ENCODE measurements at regions not wholly inside any gene's neighbourhood (a gene's known extent, or its start where the extent isn't known, plus 50 kb on each side); places are given as distances from the start of the nearest gene placed in this dataset.
A peak's percentile ranks its signal among the peaks of the same experiment; 100 is the strongest.

GRCh38 chr1:222331340-222331739 is 216.6 kb downstream of the HHIPL2 start:
- Histone ChIP-seq H4K20me1 (ENCODE audit: insufficient read depth, low read length, poor library complexity, severe bottlenecking) (no peaks in the 10 kb centered on the region), H3K79me2 (ENCODE audit: insufficient read depth, low read length) (no peaks in the 10 kb centered on the region), H3K36me3 (ENCODE audit: insufficient read depth, low read length) (no peaks in the 10 kb centered on the region), H3K9me2 (replicated peaks; ENCODE audit: low read depth, low read length) (no peaks in the 10 kb centered on the region), H3K9ac (ENCODE audit: low read depth, low read length, poor library complexity, severe bottlenecking) (no peak overlapping the region), H3K9me3 (ENCODE audit: insufficient read depth, low read depth, low read length) (no peaks in the 10 kb centered on the region), H3K4me1 (ENCODE audit: insufficient read depth, low read length, poor library complexity, severe bottlenecking) (peaks cover 7% of the 10 kb centered on the region), H3K27me3 (ENCODE audit: insufficient read depth, low read length, poor library complexity, severe bottlenecking) (no peaks in the 10 kb centered on the region), H3F3A (ENCODE audit: low read depth) (no peaks in the 10 kb centered on the region), H2AFZ (ENCODE audit: low read length) (no peak overlapping the region), H3K4me2 (ENCODE audit: low read depth, low read length, poor library complexity, severe bottlenecking) (no peak overlapping the region), H3K4me3 (ENCODE audit: low read length, poor library complexity, severe bottlenecking) (no peak overlapping the region)
- no peak for TF ChIP-seq EZH2phosphoT487 (IDR thresholded peaks at IDR 0.05; ENCODE audit: borderline replicate concordance)

GRCh38 chr1:222329493-222330045 is 218.3 kb downstream of the HHIPL2 start:
- no peaks in the 10 kb centered on the region for H3K36me3 ChIP-seq (ENCODE audit: insufficient read depth, low read length)
- no peaks in the 10 kb centered on the region for H3K9me3 ChIP-seq (ENCODE audit: insufficient read depth, low read depth, low read length)
- no peak overlapping the region for H3K4me2 ChIP-seq (ENCODE audit: low read depth, low read length, poor library complexity, severe bottlenecking)
- no peak overlapping the region for H2AFZ ChIP-seq (ENCODE audit: low read length)
- H3K4me3 ChIP-seq (ENCODE audit: low read length, poor library complexity, severe bottlenecking): no peak overlapping the region
- no peak overlapping the region for H3K9ac ChIP-seq (ENCODE audit: low read depth, low read length, poor library complexity, severe bottlenecking)
- H4K20me1 ChIP-seq (ENCODE audit: insufficient read depth, low read length, poor library complexity, severe bottlenecking): no peaks in the 10 kb centered on the region
- no peaks in the 10 kb centered on the region for H3K9me2 ChIP-seq (replicated peaks; ENCODE audit: low read depth, low read length)
- H3K27me3 ChIP-seq (ENCODE audit: insufficient read depth, low read length, poor library complexity, severe bottlenecking): no peaks in the 10 kb centered on the region
- peaks cover 9% of the 10 kb centered on the region for H3K4me1 ChIP-seq (ENCODE audit: insufficient read depth, low read length, poor library complexity, severe bottlenecking)
- no peak for TF ChIP-seq CTCF (conservative IDR thresholded peaks at IDR 0.05; ENCODE audit: low read length)
- no peak for TF ChIP-seq EZH2phosphoT487 (IDR thresholded peaks at IDR 0.05; ENCODE audit: borderline replicate concordance)
- no peaks in the 10 kb centered on the region for H3K79me2 ChIP-seq (ENCODE audit: insufficient read depth, low read length)
- H3F3A ChIP-seq (ENCODE audit: low read depth): no peaks in the 10 kb centered on the region

- TF ChIP-seq CTCF (conservative IDR thresholded peaks at IDR 0.05; ENCODE audit: low read length) (no peak), EZH2phosphoT487 (IDR thresholded peaks at IDR 0.05; ENCODE audit: borderline replicate concordance) (no peak)
- H3K79me2 ChIP-seq (ENCODE audit: insufficient read depth, low read length): no peaks in the 10 kb centered on the region
- peaks cover 9% of the 10 kb centered on the region for H3K4me1 ChIP-seq (ENCODE audit: insufficient read depth, low read length, poor library complexity, severe bottlenecking)
- H2AFZ ChIP-seq (ENCODE audit: low read length): no peak overlapping the region
- peak overlapping the region; percentile 22 for H3K4me2 ChIP-seq (ENCODE audit: low read depth, low read length, poor library complexity, severe bottlenecking)
- no peaks in the 10 kb centered on the region for H3F3A ChIP-seq (ENCODE audit: low read depth)
- H3K27me3 ChIP-seq (ENCODE audit: insufficient read depth, low read length, poor library complexity, severe bottlenecking): no peaks in the 10 kb centered on the region
- no peak overlapping the region for H3K9ac ChIP-seq (ENCODE audit: low read depth, low read length, poor library complexity, severe bottlenecking)
- H3K36me3 ChIP-seq (ENCODE audit: insufficient read depth, low read length): no peaks in the 10 kb centered on the region
- H3K9me2 ChIP-seq (replicated peaks; ENCODE audit: low read depth, low read length): no peaks in the 10 kb centered on the region
- no peak overlapping the region for H3K4me3 ChIP-seq (ENCODE audit: low read length, poor library complexity, severe bottlenecking)
- no peaks in the 10 kb centered on the region for H4K20me1 ChIP-seq (ENCODE audit: insufficient read depth, low read length, poor library complexity, severe bottlenecking)
- no peaks in the 10 kb centered on the region for H3K9me3 ChIP-seq (ENCODE audit: insufficient read depth, low read depth, low read length)
Observed at GRCh38 chr1:222326710-222327036, 221.2 kb downstream of the HHIPL2 start.

- Histone ChIP-seq H3K9ac (ENCODE audit: low read depth, low read length, poor library complexity, severe bottlenecking) (no peak overlapping the region), H3K4me2 (ENCODE audit: low read depth, low read length, poor library complexity, severe bottlenecking) (peak overlapping the region; percentile 22), H3F3A (ENCODE audit: low read depth) (no peaks in the 10 kb centered on the region), H3K9me2 (replicated peaks; ENCODE audit: low read depth, low read length) (no peaks in the 10 kb centered on the region), H3K9me3 (ENCODE audit: insufficient read depth, low read depth, low read length) (no peaks in the 10 kb centered on the region), H3K4me1 (ENCODE audit: insufficient read depth, low read length, poor library complexity, severe bottlenecking) (peaks cover 9% of the 10 kb centered on the region), H4K20me1 (ENCODE audit: insufficient read depth, low read length, poor library complexity, severe bottlenecking) (no peaks in the 10 kb centered on the region), H3K27me3 (ENCODE audit: insufficient read depth, low read length, poor library complexity, severe bottlenecking) (no peaks in the 10 kb centered on the region), H3K79me2 (ENCODE audit: insufficient read depth, low read length) (no peaks in the 10 kb centered on the region), H3K4me3 (ENCODE audit: low read length, poor library complexity, severe bottlenecking) (no peak overlapping the region), H3K36me3 (ENCODE audit: insufficient read depth, low read length) (no peaks in the 10 kb centered on the region), H2AFZ (ENCODE audit: low read length) (no peak overlapping the region)
- no peak for TF ChIP-seq EZH2phosphoT487 (IDR thresholded peaks at IDR 0.05; ENCODE audit: borderline replicate concordance)
- no peak for TF ChIP-seq CTCF (conservative IDR thresholded peaks at IDR 0.05; ENCODE audit: low read length)
Observed at GRCh38 chr1:222326006-222326709, 221.7 kb downstream of the HHIPL2 start.
